Type B pancreatic cell (in vitro differentiated cells): ENCODE measurements at regions not wholly inside any gene's neighbourhood (a gene's known extent, or its start where the extent isn't known, plus 50 kb on each side); places are given as distances from the start of the nearest gene placed in this dataset.

Experiments
- DNase-seq: peaks from one replicate; pipeline ENCODE4 v3.0.0; 2021; ENCODE audit warnings: mixed read lengths; ENCODE audit not compliant: unreplicated experiment; ENCODE audit errors: extremely low spot score
- H3K27ac Mint-ChIP-seq: 2 replicates; pipeline ENCODE4 v1.8.0; 2021; ENCODE audit warnings: mild to moderate bottlenecking, mixed read lengths
- H3K27me3 Mint-ChIP-seq: 2 replicates; pipeline ENCODE4 v1.8.0; 2021; ENCODE audit warnings: mixed read lengths
- H3K36me3 Mint-ChIP-seq: 2 replicates; pipeline ENCODE4 v1.8.0; 2021; ENCODE audit warnings: mixed read lengths
- H3K4me1 Mint-ChIP-seq: one replicate; pipeline ENCODE4 v1.8.0; 2021; ENCODE audit warnings: mixed read lengths; ENCODE audit not compliant: unreplicated experiment
- H3K4me3 Mint-ChIP-seq: 2 replicates; pipeline ENCODE4 v1.8.0; 2021; ENCODE audit warnings: mild to moderate bottlenecking, mixed read lengths
- H3K9me3 Mint-ChIP-seq: 2 replicates; pipeline ENCODE4 v1.8.0; 2021; ENCODE audit warnings: mixed read lengths
- CTCF ChIP-seq: fragments of 200-600 bp; sonication (generic); conservative IDR thresholded peaks from 2 replicates; pipeline ENCODE4 v1.5.0; 2021; ENCODE audit warnings: antibody characterized with exemption, mild to moderate bottlenecking

GRCh38 chr5:152084476-152084875 is 159.8 kb upstream of the GLRA1 start:
- H3K4me1 Mint-ChIP-seq: no peaks in the 10 kb centered on the region
- no peaks in the 10 kb centered on the region for H3K9me3 Mint-ChIP-seq
- TF ChIP-seq CTCF: no peak
- H3K4me3 Mint-ChIP-seq: no peak overlapping the region
- H3K27me3 Mint-ChIP-seq: no peaks in the 10 kb centered on the region
- H3K27ac Mint-ChIP-seq: no peak overlapping the region
- no peak for DNase-seq
- H3K36me3 Mint-ChIP-seq: no peaks in the 10 kb centered on the region

GRCh38 chr5:152083231-152083630 is 158.6 kb upstream of the GLRA1 start:
- no peak overlapping the region for H3K27ac Mint-ChIP-seq
- H3K4me1 Mint-ChIP-seq: no peaks in the 10 kb centered on the region
- H3K4me3 Mint-ChIP-seq: no peak overlapping the region
- no peaks in the 10 kb centered on the region for H3K27me3 Mint-ChIP-seq
- no peak for DNase-seq
- H3K36me3 Mint-ChIP-seq: no peaks in the 10 kb centered on the region
- no peak for TF ChIP-seq CTCF
- no peaks in the 10 kb centered on the region for H3K9me3 Mint-ChIP-seq

- Mint-ChIP-seq H3K9me3 (no peaks in the 10 kb centered on the region), H3K27me3 (peaks cover 12% of the 10 kb centered on the region), H3K4me1 (peaks cover 7% of the 10 kb centered on the region), H3K36me3 (no peaks in the 10 kb centered on the region), H3K27ac (no peak overlapping the region), H3K4me3 (no peak overlapping the region)
- no peak for DNase-seq
- no peak for TF ChIP-seq CTCF
These were observed 147.4 kb upstream of the GLRA1 start for GRCh38 chr5:152072091-152072490.

- TF ChIP-seq CTCF: no peak
- no peak overlapping the region for H3K27ac Mint-ChIP-seq
These were observed 145.9 kb upstream of the GLRA1 start for GRCh38 chr5:152070591-152070990.

GRCh38 chr5:152066784-152067183 is 142.1 kb upstream of the GLRA1 start:
- H3K4me1 Mint-ChIP-seq: no peaks in the 10 kb centered on the region
- TF ChIP-seq CTCF: no peak
- DNase-seq: no peak
- no peaks in the 10 kb centered on the region for H3K9me3 Mint-ChIP-seq
- H3K36me3 Mint-ChIP-seq: no peaks in the 10 kb centered on the region
- no peak overlapping the region for H3K4me3 Mint-ChIP-seq
- H3K27me3 Mint-ChIP-seq: no peaks in the 10 kb centered on the region
- no peak overlapping the region for H3K27ac Mint-ChIP-seq

More at GRCh38 chr5:152070591-152070990, 145.9 kb upstream of the GLRA1 start:
- no peak overlapping the region for H3K4me3 Mint-ChIP-seq
- no peaks in the 10 kb centered on the region for H3K9me3 Mint-ChIP-seq
- peaks cover 12% of the 10 kb centered on the region for H3K27me3 Mint-ChIP-seq
- no peak for DNase-seq
- no peaks in the 10 kb centered on the region for H3K36me3 Mint-ChIP-seq
- peaks cover 7% of the 10 kb centered on the region for H3K4me1 Mint-ChIP-seq

- TF ChIP-seq CTCF: no peak
- Mint-ChIP-seq H3K4me3 (no peak overlapping the region), H3K27ac (no peak overlapping the region), H3K4me1 (no peaks in the 10 kb centered on the region), H3K9me3 (no peaks in the 10 kb centered on the region), H3K27me3 (no peaks in the 10 kb centered on the region), H3K36me3 (no peaks in the 10 kb centered on the region)
- DNase-seq: no peak
These were observed 138.4 kb upstream of the GLRA1 start for GRCh38 chr5:152063004-152063403.
